Heart left ventricle (tissue), 16 donors: ENCODE measurements at regions not wholly inside any gene's neighbourhood (a gene's known extent, or its start where the extent isn't known, plus 50 kb on each side); places are given as distances from the start of the nearest gene placed in this dataset.

Experiments
- ATAC-seq, 4 donors: fragments of 200-7000 bp; cut with Tn5 transposase; one replicate each; pipeline ENCODE4 v1.9.1; 2020 to 2022; ENCODE audit warnings: moderate library complexity in 4 of 4, mild to moderate bottlenecking in 3 of 4, moderate number of reproducible peaks in 1 of 4
- DNase-seq, 5 donors: peaks; one replicate each; pipeline ENCODE4 v3.0.0-alpha.2; 2020
- H3K27ac ChIP-seq, 12 donors: fragments of 200-600 bp; sonication (generic) in 4 of 12; one replicate each; pipeline versions ENCODE4 v1.5.0 to v1.8.0; 2016 to 2022; ENCODE audit warnings: mild to moderate bottlenecking in 2 of 12
- H3K27me3 ChIP-seq, 9 donors: fragments of 200-600 bp; sonication (generic) in 2 of 9; one replicate each; pipeline versions ENCODE4 v1.5.1 to v1.8.0; 2016 to 2022; ENCODE audit warnings: mild to moderate bottlenecking in 3 of 9
- H3K36me3 ChIP-seq, 9 donors: fragments of 200-600 bp; sonication (generic) in 2 of 9; one replicate each; pipeline versions ENCODE4 v1.5.0 to v1.8.0; 2018 to 2022; ENCODE audit warnings: mild to moderate bottlenecking in 2 of 9
- H3K4me1 ChIP-seq, 12 donors: fragments of 200-600 bp; sonication (generic) in 4 of 12; one replicate each; pipeline versions ENCODE4 v1.5.0 to v1.8.0; 2016 to 2022; ENCODE audit warnings: mild to moderate bottlenecking in 3 of 12
- H3K4me3 ChIP-seq, 12 donors: fragments of 200-600 bp; sonication (generic) in 4 of 12; one replicate each; pipeline versions ENCODE4 v1.5.0 to v1.8.0; 2017 to 2022; ENCODE audit warnings: mild to moderate bottlenecking in 9 of 12, moderate library complexity in 4 of 12
- H3K9me3 ChIP-seq, 12 donors: fragments of 200-600 bp; sonication (generic) in 4 of 12; one replicate each; pipeline versions ENCODE4 v1.5.0 to v1.8.0; 2016 to 2022; ENCODE audit warnings: mild to moderate bottlenecking in 1 of 12
- POLR2A ChIP-seq, 2 donors: fragments of 450-650 bp; IDR thresholded peaks; one replicate each; pipeline ENCODE4 v1.6.1; 2017; ENCODE audit warnings: antibody characterized with exemption in 2 of 2, mild to moderate bottlenecking in 2 of 2, moderate library complexity in 2 of 2
- WGBS, 4 donors: extraction: QIAGEN DNeasy Blood & Tissue Kit in 2 of 4; methylation state at CpG; one replicate each; pipeline versions ENCODE4 v1.1.5 to v1.1.7; 2013 to 2018; 5-methylcytosine and 5-hydroxymethylcytosine counted together
- intact Hi-C, 10 donors: fragments of 100-400 bp; cut with DNase I; formaldehyde crosslinking; loops; one replicate each; pipeline versions ENCODE4 v1.11.1 to v1.14.2; 2022
- TF ChIP-seq, protein P1 (sequence below), 12 donors: fragments of 200-600 bp; sonication (generic) in 4 of 12; IDR thresholded peaks; one replicate each; pipeline versions ENCODE4 v1.5.0 to v1.8.0; 2018 to 2022; ENCODE audit warnings: antibody characterized with exemption in 12 of 12, mild to moderate bottlenecking in 5 of 12
- donor health status: ischemic (EF 13 %, LVEDD 7.1; RV severe dilation, severe dysfunction).
- donor health status: healthy with polysubstance abuse.
- donor health status: DM: no; HTN: yes; CAD: no.
- donor health status: DM: no; HTN: no; CAD: no.
- donor health status: ischemic (EF 25% LVEDD 6.9; RV normal size, moderate dysfunction).
- donor health status: ischemic (EF 25% LVEDD 5.7; RV mildly dilated, moderate dysfunction).
- donor health status: healthy.
- donor health status: DM: yes; HTN: yes; CAD: no.
- donor health status: ischemic (EF 35%, LVEDD 5.7; RV mildly dilated, moderate dysfunction).
- donor health status: nonischemic (EF 11% LVEDD 7.7; RV severe dilation, severe dysfunction).
- donor health status: DM: yes; HTN: yes; CAD: no.
- donor health status: PGD.
- donor health status: ischemic (EF 29% LVEDD 5.4; RV normal size, mild dysfunction).
- donor health status: nonischemic (EF 23%, LVEDD 6.1; RV moderate dilation, normal function).

DNA sequence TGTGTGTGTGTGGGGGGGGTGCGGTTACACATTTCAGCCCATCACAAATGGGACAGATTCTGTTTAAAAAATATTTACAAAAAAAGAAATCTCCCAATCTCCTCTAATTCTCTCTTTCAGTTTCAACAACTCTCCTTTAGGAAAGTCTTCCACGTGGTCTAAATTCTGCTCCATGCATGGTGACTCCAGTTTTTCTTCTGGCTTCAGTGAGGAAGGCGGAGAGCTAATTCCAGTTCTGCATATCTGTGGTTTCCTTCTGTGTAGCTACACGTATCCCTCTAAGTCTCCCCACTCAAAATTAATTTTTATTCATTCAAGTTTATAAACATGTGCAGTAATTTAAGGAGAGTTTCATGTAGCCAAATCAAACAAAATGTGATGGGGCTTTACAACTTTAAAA is 111.6 kb downstream of the SLC4A3 start:
- no peak overlapping the region for H3K27ac ChIP-seq
- no peak overlapping the region for H3K4me3 ChIP-seq
- ATAC-seq, result no peak
- 72 to 80% (median 77%) methylated on average over 4 of the region's 4 CpGs for WGBS, 4 donors
- DNase-seq, result no peak
- H3K27me3 ChIP-seq, result peaks cover 0 to 4% (median 0%) of the 10 kb centered on the region in 9 donors
- H3K9me3 ChIP-seq, result no peaks in the 10 kb centered on the region
- H3K36me3 ChIP-seq, result no peaks in the 10 kb centered on the region
- H3K4me1 ChIP-seq, result peaks cover 0 to 22% (median 8%) of the 10 kb centered on the region in 12 donors
- no peak for TF ChIP-seq POLR2A (IDR thresholded peaks at IDR 0.05)
- TF ChIP-seq, protein P1, sequence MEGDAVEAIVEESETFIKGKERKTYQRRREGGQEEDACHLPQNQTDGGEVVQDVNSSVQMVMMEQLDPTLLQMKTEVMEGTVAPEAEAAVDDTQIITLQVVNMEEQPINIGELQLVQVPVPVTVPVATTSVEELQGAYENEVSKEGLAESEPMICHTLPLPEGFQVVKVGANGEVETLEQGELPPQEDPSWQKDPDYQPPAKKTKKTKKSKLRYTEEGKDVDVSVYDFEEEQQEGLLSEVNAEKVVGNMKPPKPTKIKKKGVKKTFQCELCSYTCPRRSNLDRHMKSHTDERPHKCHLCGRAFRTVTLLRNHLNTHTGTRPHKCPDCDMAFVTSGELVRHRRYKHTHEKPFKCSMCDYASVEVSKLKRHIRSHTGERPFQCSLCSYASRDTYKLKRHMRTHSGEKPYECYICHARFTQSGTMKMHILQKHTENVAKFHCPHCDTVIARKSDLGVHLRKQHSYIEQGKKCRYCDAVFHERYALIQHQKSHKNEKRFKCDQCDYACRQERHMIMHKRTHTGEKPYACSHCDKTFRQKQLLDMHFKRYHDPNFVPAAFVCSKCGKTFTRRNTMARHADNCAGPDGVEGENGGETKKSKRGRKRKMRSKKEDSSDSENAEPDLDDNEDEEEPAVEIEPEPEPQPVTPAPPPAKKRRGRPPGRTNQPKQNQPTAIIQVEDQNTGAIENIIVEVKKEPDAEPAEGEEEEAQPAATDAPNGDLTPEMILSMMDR (IDR thresholded peaks at IDR 0.05), result no peak
- intact Hi-C loops, result loop anchor here in 7 of 10 donors (5.0 to 10.0 kb wide), 3 partner anchors 98 to 1836 kb away; partner anchors contain the start of gene EPHA4 (in 5 of the 7)

DNA sequence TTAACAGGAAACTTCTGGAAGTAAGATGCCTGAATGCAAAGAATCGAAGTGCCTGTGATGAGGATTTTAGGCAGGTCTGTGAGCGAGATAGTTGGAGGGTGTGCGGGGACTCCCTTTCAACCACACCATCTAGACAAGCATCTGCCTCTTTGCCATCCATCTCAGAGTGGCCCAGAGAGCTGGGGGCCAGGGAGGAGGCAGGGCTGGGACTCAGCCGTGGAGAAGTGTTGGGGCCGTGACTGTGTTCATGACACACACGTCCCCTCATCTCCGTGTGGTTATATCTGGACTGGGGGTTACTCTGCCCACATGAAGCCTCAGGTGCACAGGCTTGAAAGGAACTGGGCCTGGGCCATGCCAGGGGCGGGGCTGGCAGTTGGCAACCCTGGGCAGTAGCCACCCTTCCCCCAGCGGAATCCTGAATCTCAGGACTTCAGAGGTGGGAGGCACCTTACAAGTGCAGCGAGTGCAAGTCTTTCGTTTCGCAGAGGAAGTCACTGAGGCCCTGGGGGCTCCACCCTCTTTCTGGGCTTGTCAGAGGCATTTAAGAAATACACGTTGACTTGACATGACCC is 112.5 kb downstream of the SLC4A3 start:
- peaks cover 0 to 31% (median 12%) of the 10 kb centered on the region in 12 donors for H3K4me1 ChIP-seq
- peaks cover 0 to 4% (median 0%) of the 10 kb centered on the region in 9 donors for H3K27me3 ChIP-seq
- H3K4me3 ChIP-seq, result no peak overlapping the region
- no peak for TF ChIP-seq POLR2A (IDR thresholded peaks at IDR 0.05)
- TF ChIP-seq, protein P1 (IDR thresholded peaks at IDR 0.05), result no peak
- no peak overlapping the region for H3K27ac ChIP-seq
- intact Hi-C loops, result loop anchor here in 8 of 10 donors (5.0 to 10.0 kb wide), 5 partner anchors 97 to 1835 kb away; partner anchors contain the start of gene EPHA4 (in 6 of the 8)
- 84 to 91% (median 86%) methylated on average over 11 to 13 of the region's 13 CpGs for WGBS, 4 donors
- ATAC-seq, result no peak
- no peaks in the 10 kb centered on the region for H3K36me3 ChIP-seq
- no peak for DNase-seq
- H3K9me3 ChIP-seq, result no peaks in the 10 kb centered on the region

DNA sequence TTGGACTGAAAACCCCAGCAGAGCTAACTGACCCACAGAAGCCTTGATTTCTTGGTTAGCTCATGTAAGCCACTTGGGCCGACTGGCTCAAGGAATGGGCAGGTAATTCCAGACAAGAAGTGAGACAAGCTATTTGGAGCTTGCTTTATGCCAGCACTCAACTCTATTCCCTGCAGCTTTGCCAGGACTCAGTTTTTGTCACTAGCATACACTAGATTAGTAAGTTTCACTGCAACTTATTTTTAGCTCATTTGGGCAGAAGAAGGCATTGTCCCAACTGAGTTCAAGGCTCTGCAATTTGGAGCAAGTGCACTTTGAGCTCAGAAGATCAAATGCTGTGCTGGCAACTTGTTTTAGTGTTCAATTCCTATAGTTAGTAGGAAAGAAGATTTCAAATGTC is 116.1 kb downstream of the SLC4A3 start:
- ATAC-seq (peak; percentile 43 to 69 (median 52)), DNase-seq (no peak)
- Histone ChIP-seq H3K4me3 (no peak overlapping the region), H3K27me3 (no peaks in the 10 kb centered on the region), H3K27ac (peak overlapping the region in 4 of 12 donors; percentile 46 to 73 (median 62)), H3K9me3 (no peaks in the 10 kb centered on the region), H3K4me1 (peaks cover 0 to 19% (median 7%) of the 10 kb centered on the region in 12 donors), H3K36me3 (no peaks in the 10 kb centered on the region)
- TF ChIP-seq, protein P1 (IDR thresholded peaks at IDR 0.05), result no peak
- no peak for TF ChIP-seq POLR2A (IDR thresholded peaks at IDR 0.05)
- intact Hi-C loops, result loop anchor here in 3 of 10 donors (5.0 to 10.0 kb wide), 3 partner anchors 251 to 1831 kb away; partner anchors contain the start of gene EPHA4 (in 1 of the 3)
- WGBS, 4 donors, result 60 to 67% (median 63%) methylated on average over 1 of the region's 1 CpG

DNA sequence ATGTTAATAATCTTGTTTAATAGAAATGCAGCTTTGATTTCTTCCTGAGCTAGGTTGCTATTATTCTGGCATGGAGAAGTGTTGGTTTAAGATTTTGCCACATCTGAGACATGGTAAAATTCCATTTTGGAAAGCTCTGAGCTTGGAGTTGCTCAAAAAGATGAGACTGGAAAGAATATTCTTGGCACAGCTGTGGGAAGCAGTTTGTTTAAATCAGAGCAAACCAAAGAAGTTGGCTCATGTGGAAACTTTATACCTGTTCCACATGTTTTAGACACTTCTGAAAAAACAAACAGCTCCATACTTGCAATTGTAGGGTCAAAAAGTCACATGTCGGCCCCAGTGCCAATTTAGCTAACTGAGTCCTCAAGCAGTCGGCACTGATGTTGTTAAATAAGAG is 116.6 kb downstream of the SLC4A3 start:
- WGBS, 4 donors, result 48 to 79% (median 69%) methylated on average over 2 of the region's 2 CpGs
- no peak for ATAC-seq
- Histone ChIP-seq H3K27ac (peak overlapping the region in 4 of 12 donors; percentile 46 to 73 (median 62)), H3K9me3 (no peaks in the 10 kb centered on the region), H3K4me1 (peaks cover 0 to 22% (median 9%) of the 10 kb centered on the region in 12 donors), H3K4me3 (no peak overlapping the region), H3K27me3 (no peaks in the 10 kb centered on the region), H3K36me3 (no peaks in the 10 kb centered on the region)
- TF ChIP-seq POLR2A (IDR thresholded peaks at IDR 0.05), result no peak
- TF ChIP-seq, protein P1 (IDR thresholded peaks at IDR 0.05), result no peak
- intact Hi-C loops, result loop anchor here in 3 of 10 donors (5.0 to 10.0 kb wide), 3 partner anchors 251 to 1831 kb away; partner anchors contain the start of gene EPHA4 (in 1 of the 3)
- DNase-seq, result no peak
